ENCODE measurements at regions not wholly inside any gene's neighbourhood (a gene's known extent, or its start where the extent isn't known, plus 50 kb on each side); places are given as distances from the start of the nearest gene placed in this dataset.

DNA sequence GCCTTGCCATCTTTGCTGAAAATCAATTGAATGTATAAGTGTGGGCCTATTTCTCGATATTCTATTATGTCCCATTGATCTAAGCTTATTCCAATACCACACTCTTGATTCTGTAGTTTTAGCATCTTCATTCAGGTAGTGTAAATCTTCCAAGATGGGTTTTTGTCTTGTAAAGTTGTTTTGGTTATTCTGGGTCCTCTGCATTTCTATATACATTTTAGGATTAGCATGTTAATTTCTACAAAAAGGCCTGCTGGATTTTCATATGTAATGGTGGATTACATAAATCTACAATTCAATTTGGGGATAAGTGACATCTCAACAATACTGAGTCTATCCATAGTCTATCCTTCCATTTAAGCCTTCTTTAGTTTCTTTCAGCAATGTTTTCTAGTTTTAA lies 86.0 kb upstream of the ANO4 start:
- TF ChIP-seq, protein P1, sequence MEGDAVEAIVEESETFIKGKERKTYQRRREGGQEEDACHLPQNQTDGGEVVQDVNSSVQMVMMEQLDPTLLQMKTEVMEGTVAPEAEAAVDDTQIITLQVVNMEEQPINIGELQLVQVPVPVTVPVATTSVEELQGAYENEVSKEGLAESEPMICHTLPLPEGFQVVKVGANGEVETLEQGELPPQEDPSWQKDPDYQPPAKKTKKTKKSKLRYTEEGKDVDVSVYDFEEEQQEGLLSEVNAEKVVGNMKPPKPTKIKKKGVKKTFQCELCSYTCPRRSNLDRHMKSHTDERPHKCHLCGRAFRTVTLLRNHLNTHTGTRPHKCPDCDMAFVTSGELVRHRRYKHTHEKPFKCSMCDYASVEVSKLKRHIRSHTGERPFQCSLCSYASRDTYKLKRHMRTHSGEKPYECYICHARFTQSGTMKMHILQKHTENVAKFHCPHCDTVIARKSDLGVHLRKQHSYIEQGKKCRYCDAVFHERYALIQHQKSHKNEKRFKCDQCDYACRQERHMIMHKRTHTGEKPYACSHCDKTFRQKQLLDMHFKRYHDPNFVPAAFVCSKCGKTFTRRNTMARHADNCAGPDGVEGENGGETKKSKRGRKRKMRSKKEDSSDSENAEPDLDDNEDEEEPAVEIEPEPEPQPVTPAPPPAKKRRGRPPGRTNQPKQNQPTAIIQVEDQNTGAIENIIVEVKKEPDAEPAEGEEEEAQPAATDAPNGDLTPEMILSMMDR (IDR thresholded peaks at IDR 0.05; ENCODE audit: poor library complexity), result no peak
- no peak for TF ChIP-seq EZH2 (IDR thresholded peaks at IDR 0.05; ENCODE audit: borderline replicate concordance)
